AG08396 (cell line): ENCODE measurements at regions not wholly inside any gene's neighbourhood (a gene's known extent, or its start where the extent isn't known, plus 50 kb on each side); places are given as distances from the start of the nearest gene placed in this dataset.

ENCODE experiments used
- DNase-seq: peaks from one replicate; pipeline ENCODE4 v3.0.0; 2012; ENCODE audit warnings: low spot score, mixed read lengths

- DNase-seq: no peak
These were observed 164.9 kb downstream of the FNDC1 start for GRCh38 chr6:159334068-159334467.

- no peak for DNase-seq
These were observed 162.3 kb downstream of the FNDC1 start for GRCh38 chr6:159331451-159331850.

- no peak for DNase-seq
These were observed 159.9 kb downstream of the FNDC1 start for GRCh38 chr6:159329081-159329480.

GRCh38 chr6:159328052-159328451, 158.9 kb downstream of the FNDC1 start:
- DNase-seq: no peak

GRCh38 chr6:159325476-159325875, 156.3 kb downstream of the FNDC1 start:
- DNase-seq: no peak

- no peak for DNase-seq
These were observed 155.4 kb downstream of the FNDC1 start for GRCh38 chr6:159324596-159324995.
